Activated naive CD4-positive, alpha-beta T cell (primary cell): ENCODE measurements at regions not wholly inside any gene's neighbourhood (a gene's known extent, or its start where the extent isn't known, plus 50 kb on each side); places are given as distances from the start of the nearest gene placed in this dataset.

Experiments used
- DNase-seq, 4 experiments: peaks; one replicate each; lab custom pipeline; 2025; lab: John Stamatoyannopoulos, UW

GRCh38 chr2:7467782-7468447 lies 550.7 kb downstream of the RNF144A start:
- DNase-seq, result no peak

- DNase-seq, result no peak
Measured at GRCh38 chr2:7468448-7468828, 551.2 kb downstream of the RNF144A start.

GRCh38 chr2:7468955-7469354 lies 551.7 kb downstream of the RNF144A start:
- no peak for DNase-seq

GRCh38 chr2:7471185-7471584 lies 554.0 kb downstream of the RNF144A start:
- no peak for DNase-seq

- no peak for DNase-seq
Measured at GRCh38 chr2:7472465-7472864, 555.3 kb downstream of the RNF144A start.

- no peak for DNase-seq
Measured at GRCh38 chr2:7473135-7473771, 556.0 kb downstream of the RNF144A start.

GRCh38 chr2:7476371-7476770 lies 559.2 kb downstream of the RNF144A start:
- no peak for DNase-seq

GRCh38 chr2:7479603-7480002 lies 562.4 kb downstream of the RNF144A start:
- DNase-seq, result no peak

- DNase-seq, result no peak
Measured at GRCh38 chr2:7480431-7480830, 563.2 kb downstream of the RNF144A start.

GRCh38 chr2:7490672-7491071 lies 573.5 kb downstream of the RNF144A start:
- no peak for DNase-seq

- no peak for DNase-seq
Measured at GRCh38 chr2:7492719-7493118, 575.5 kb downstream of the RNF144A start.

GRCh38 chr2:7497178-7497577 lies 580.0 kb downstream of the RNF144A start:
- DNase-seq, result no peak

GRCh38 chr2:7499018-7499417 lies 581.8 kb downstream of the RNF144A start:
- DNase-seq, result no peak

- DNase-seq, result no peak
Measured at GRCh38 chr2:7502336-7502735, 585.1 kb downstream of the RNF144A start.

GRCh38 chr2:7508296-7508943 lies 591.2 kb downstream of the RNF144A start:
- DNase-seq, result no peak

- no peak for DNase-seq
Measured at GRCh38 chr2:7510353-7510752, 593.1 kb downstream of the RNF144A start.

GRCh38 chr2:7513834-7514233 lies 596.6 kb downstream of the RNF144A start:
- no peak for DNase-seq

GRCh38 chr2:7515327-7515726 lies 598.1 kb downstream of the RNF144A start:
- no peak for DNase-seq

- DNase-seq, result no peak
Measured at GRCh38 chr2:7516484-7517063, 599.4 kb downstream of the RNF144A start.

- DNase-seq, result no peak
Measured at GRCh38 chr2:7517088-7517487, 599.9 kb downstream of the RNF144A start.

- no peak for DNase-seq
Measured at GRCh38 chr2:7517851-7518250, 600.6 kb downstream of the RNF144A start.

- no peak for DNase-seq
Measured at GRCh38 chr2:7523481-7524120, 606.4 kb downstream of the RNF144A start.

GRCh38 chr2:7524195-7524594 lies 607.0 kb downstream of the RNF144A start:
- DNase-seq, result no peak
